HUES64 (cell line): ENCODE measurements at regions not wholly inside any gene's neighbourhood (a gene's known extent, or its start where the extent isn't known, plus 50 kb on each side); places are given as distances from the start of the nearest gene placed in this dataset.
"Not testable (repeated sequence)": the region's sequence is repeated elsewhere in the genome, so short reads cannot be mapped to it uniquely, and the experiment has no call there.

Source experiments
- H3K27ac ChIP-seq: 2 replicates; pipeline ENCODE4 v1.7.0; 2013; ENCODE audit warnings: low read depth, low read length, inconsistent platforms
- H3K27me3 ChIP-seq: 2 replicates; pipeline ENCODE4 v1.6.1; 2013; ENCODE audit warnings: mild to moderate bottlenecking, low read length; ENCODE audit not compliant: insufficient read depth
- H3K36me3 ChIP-seq: 2 replicates; pipeline ENCODE4 v1.6.1; 2013; ENCODE audit warnings: mild to moderate bottlenecking, low read length; ENCODE audit not compliant: insufficient read depth
- H3K4me1 ChIP-seq: 2 replicates; pipeline ENCODE4 v1.6.1; 2013; ENCODE audit warnings: mild to moderate bottlenecking, low read length, moderate library complexity; ENCODE audit not compliant: insufficient read depth
- H3K4me3 ChIP-seq: 2 replicates; pipeline ENCODE4 v1.5.1; 2013; ENCODE audit warnings: mild to moderate bottlenecking, low read length, moderate library complexity
- H3K9ac ChIP-seq: 2 replicates; pipeline ENCODE4 v1.6.1; 2013; ENCODE audit warnings: mild to moderate bottlenecking, low read depth, low read length
- H3K9me3 ChIP-seq: 2 replicates; pipeline ENCODE4 v1.6.1; 2013; ENCODE audit warnings: low read depth, low read length; ENCODE audit not compliant: insufficient read depth
- WGBS: fragments of 150-250, 120-280 bp; methylation state at CpG from one replicate; pipeline ENCODE4 v1.1.7; 2013; ENCODE audit warnings: missing lambda C conversion rate; 5-methylcytosine and 5-hydroxymethylcytosine counted together

DNA sequence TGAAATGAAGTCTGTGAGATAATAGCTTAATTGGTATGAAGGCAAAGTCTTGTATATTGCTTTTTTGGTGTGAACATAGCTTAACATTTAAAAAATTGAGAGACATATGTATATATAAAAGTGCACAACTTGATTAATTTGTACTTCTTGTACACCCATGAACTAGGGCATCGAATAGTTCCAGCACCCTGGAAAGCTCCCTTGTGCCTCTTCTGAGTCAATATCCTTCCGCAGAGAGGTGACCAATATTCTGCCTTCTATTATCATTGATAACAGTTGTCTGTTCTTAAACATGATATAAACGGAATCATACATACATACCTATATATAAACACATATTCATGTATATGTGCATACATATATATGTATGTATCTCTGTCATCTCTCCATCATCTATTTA is 185.4 kb downstream of the PHF2 start:
- H3K4me3 ChIP-seq = no peak overlapping the region
- H3K27ac ChIP-seq = no peak overlapping the region
- peaks cover 21% of the 10 kb centered on the region for H3K9me3 ChIP-seq
- no peaks in the 10 kb centered on the region for H3K27me3 ChIP-seq
- peaks cover 27% of the 10 kb centered on the region; the same call in 1 of the 2 replicates for H3K4me1 ChIP-seq
- WGBS = 89% methylated on average over 2 of the region's 3 CpGs
- no peak overlapping the region for H3K9ac ChIP-seq
- no peaks in the 10 kb centered on the region for H3K36me3 ChIP-seq

DNA sequence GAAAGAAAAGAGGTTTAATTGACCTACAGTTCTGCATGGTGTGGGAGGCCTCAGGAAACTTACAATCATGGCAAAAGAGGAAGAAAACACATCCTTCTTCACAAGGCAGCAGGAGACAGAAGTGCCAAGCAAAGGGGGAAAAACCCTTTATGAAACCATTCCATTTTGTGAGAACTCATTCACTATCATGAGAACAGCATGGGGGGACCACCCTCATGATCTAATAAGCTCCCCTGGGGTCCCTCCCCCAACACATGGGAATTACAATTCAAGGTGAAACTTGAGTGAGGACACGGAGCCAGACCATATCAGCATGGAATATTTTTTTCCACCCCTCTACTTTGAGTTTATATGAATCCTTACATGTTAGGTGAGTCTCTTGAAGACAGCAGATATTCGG is 173.7 kb downstream of the PHF2 start:
- H3K4me3 ChIP-seq = no peak overlapping the region
- H3K9ac ChIP-seq = no peak overlapping the region
- H3K36me3 ChIP-seq = no peaks in the 10 kb centered on the region
- no peak overlapping the region for H3K27ac ChIP-seq
- no peaks in the 10 kb centered on the region for H3K27me3 ChIP-seq
- no CpG with 5 or more reads among the region's 2 CpGs for WGBS
- no peaks in the 10 kb centered on the region for H3K4me1 ChIP-seq
- peaks cover 60% of the 10 kb centered on the region for H3K9me3 ChIP-seq

GRCh38 chr9:93748827-93749226 is 172.4 kb downstream of the PHF2 start:
- not testable (repeated sequence) for H3K27me3 ChIP-seq, H3K27ac ChIP-seq, H3K4me1 ChIP-seq, H3K4me3 ChIP-seq, H3K36me3 ChIP-seq, H3K9ac ChIP-seq
- WGBS = 92% methylated on average over 1 of the region's 1 CpG
- peaks cover 64% of the 10 kb centered on the region for H3K9me3 ChIP-seq

DNA sequence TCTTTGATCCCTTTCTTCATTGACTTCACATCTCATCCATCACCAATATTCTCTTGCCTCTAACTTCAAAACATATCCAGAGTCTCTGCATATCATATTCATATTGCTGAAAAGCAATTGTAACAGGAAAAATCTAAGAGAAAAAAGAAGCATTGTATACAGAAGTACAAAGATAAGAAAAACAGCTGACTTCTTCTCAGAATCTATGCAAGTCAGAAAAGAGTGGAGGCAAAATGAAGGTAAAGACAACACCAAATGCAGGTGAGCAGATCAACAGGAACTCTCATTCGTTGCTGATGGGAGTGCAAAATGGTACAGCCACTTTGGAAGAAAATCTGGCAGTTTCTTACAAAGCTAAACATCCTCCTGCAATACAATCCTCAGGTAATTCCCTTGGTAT is 155.6 kb downstream of the PHF2 start:
- peaks cover 35% of the 10 kb centered on the region for H3K9me3 ChIP-seq

GRCh38 chr9:93730648-93731047 is 154.3 kb downstream of the PHF2 start:
- 89% methylated on average over 8 of the region's 8 CpGs for WGBS
- Histone ChIP-seq H3K9me3 (peaks cover 32% of the 10 kb centered on the region), H3K9ac (no peak overlapping the region), H3K36me3 (no peaks in the 10 kb centered on the region), H3K27me3 (no peaks in the 10 kb centered on the region), H3K27ac (no peak overlapping the region), H3K4me3 (no peak overlapping the region), H3K4me1 (no peaks in the 10 kb centered on the region)

More for the DNA sequence above, 155.6 kb downstream of the PHF2 start:
- no peak overlapping the region for H3K9ac ChIP-seq
- H3K36me3 ChIP-seq = no peaks in the 10 kb centered on the region
- H3K4me3 ChIP-seq = no peak overlapping the region
- no peaks in the 10 kb centered on the region for H3K27me3 ChIP-seq
- H3K27ac ChIP-seq = no peak overlapping the region
- H3K4me1 ChIP-seq = no peaks in the 10 kb centered on the region
- whole genome bisulfite sequencing = 76% methylated on average over 1 of the region's 1 CpG

GRCh38 chr9:93730217-93730616 is 153.8 kb downstream of the PHF2 start:
- no peaks in the 10 kb centered on the region for H3K36me3 ChIP-seq
- H3K4me3 ChIP-seq = no peak overlapping the region
- H3K27me3 ChIP-seq = no peaks in the 10 kb centered on the region
- 91% methylated on average over 11 of the region's 11 CpGs for WGBS
- H3K9ac ChIP-seq = no peak overlapping the region
- H3K4me1 ChIP-seq = no peaks in the 10 kb centered on the region
- H3K9me3 ChIP-seq = peaks cover 32% of the 10 kb centered on the region
- H3K27ac ChIP-seq = no peak overlapping the region
